HCT116 (cell line): ENCODE measurements at regions not wholly inside any gene's neighbourhood (a gene's known extent, or its start where the extent isn't known, plus 50 kb on each side); places are given as distances from the start of the nearest gene placed in this dataset.

Experiments used
- ATAC-seq: fragments of 200-7000 bp; cut with Tn5 transposase; 2 replicates; pipeline ENCODE4 v1.9.1; 2020; ENCODE audit warnings: mild to moderate bottlenecking, moderate library complexity
- BruUV-seq: library from RNA; stranded (reverse); fragments of 400-500 nt; replicated peaks from 2 replicates; lab custom pipeline; 2021; lab: Mats Ljungman, UMichigan
- CTCF ChIA-PET: fragments of 300-600 bp; sonication (Branson Sonifier 250); formaldehyde crosslinking; loops from one replicate; lab custom pipeline; 2021; ENCODE audit warnings: antibody characterized with exemption; lab: Charles Lee
- POLR2A ChIA-PET: fragments of 300-600, 350-600 bp; sonication (Branson Sonifier 250); formaldehyde crosslinking; loops from one replicate; lab custom pipeline; 2021; ENCODE audit warnings: antibody characterized with exemption; lab: Charles Lee
- RAD21 ChIA-PET, 2 experiments: fragments of 300-600 bp; sonication (Branson Sonifier 250); formaldehyde crosslinking; loops; one replicate each; lab custom pipeline; 2023; ENCODE audit warnings: low total read pairs in 2 of 2; ENCODE audit not compliant: uncharacterized antibody in 2 of 2, unreplicated experiment in 2 of 2, low non-redundant PET in 1 of 2; lab: Charles Lee
- DNase-seq: peaks from one replicate; pipeline ENCODE4 v3.0.0-alpha.2; 2010; ENCODE audit warnings: low read depth, low spot score
- H2AFZ ChIP-seq: fragments of 200-600 bp; shearing (Covaris generic), sonication (generic); 2 replicates; pipeline ENCODE4 v1.6.1; 2017; ENCODE audit warnings: low read depth, mixed run types, mixed read lengths, antibody characterized with exemption, low read length; ENCODE audit not compliant: poor library complexity, severe bottlenecking
- H3K27ac ChIP-seq: 2 replicates; pipeline ENCODE4 v1.5.1; 2012; ENCODE audit warnings: low read depth, low read length
- H3K27me3 ChIP-seq: fragments of 200-600 bp; sonication (generic); 2 replicates; pipeline ENCODE4 v1.6.1; 2016; ENCODE audit warnings: mixed run types, low read length, mixed read lengths; ENCODE audit not compliant: insufficient read depth
- H3K36me3 ChIP-seq, 2 experiments: fragments of 200-500 bp in 1 of 2; fragments of 200-600 bp in 1 of 2; sonication (Bioruptor generic) in 1 of 2; sonication (generic) in 1 of 2; 2 replicates each; pipeline versions ENCODE4 v1.5.1 to v1.6.1; 2014 to 2016; ENCODE audit warnings: low read length in 2 of 2, inconsistent platforms in 1 of 2, mixed read lengths in 1 of 2, mixed run types in 1 of 2; ENCODE audit not compliant: insufficient read depth in 2 of 2, control insufficient read depth in 1 of 2
- H3K4me1 ChIP-seq, 2 experiments: fragments of 200-600 bp in 1 of 2; sonication (generic) in 1 of 2; 2 replicates each; pipeline versions ENCODE4 v1.5.1 to v1.6.1; 2012 to 2017; ENCODE audit warnings: low read length in 2 of 2, inconsistent platforms in 1 of 2, mild to moderate bottlenecking in 1 of 2, mixed read lengths in 1 of 2, mixed run types in 1 of 2, moderate library complexity in 1 of 2; ENCODE audit not compliant: insufficient read depth in 2 of 2, control insufficient read depth in 1 of 2
- H3K4me2 ChIP-seq: fragments of 200-600 bp; sonication (generic); 2 replicates; pipeline ENCODE4 v1.6.1; 2017; ENCODE audit warnings: mixed run types, low read length, mixed read lengths
- H3K4me3 ChIP-seq, 2 experiments: fragments of 200-600 bp in 1 of 2; sonication (generic) in 1 of 2; replicated peaks in 1 of 2; 2 replicates each; pipeline ENCODE4 v1.5.1; 2011 to 2016; ENCODE audit warnings: low read length in 2 of 2, control low read depth in 1 of 2, low read depth in 1 of 2, mild to moderate bottlenecking in 1 of 2, mixed read lengths in 1 of 2, mixed run types in 1 of 2
- H3K79me2 ChIP-seq: fragments of 200-600 bp; sonication (generic); 2 replicates; pipeline ENCODE4 v1.6.1; 2017; ENCODE audit warnings: mild to moderate bottlenecking, mixed run types, low read length, moderate library complexity, mixed read lengths; ENCODE audit not compliant: insufficient read depth
- H3K9ac ChIP-seq: fragments of 200-600 bp; sonication (generic); 2 replicates; pipeline ENCODE4 v1.6.1; 2016; ENCODE audit warnings: low read length, mixed read lengths
- H3K9me2 ChIP-seq: fragments of 200-600 bp; sonication (generic), shearing (Covaris generic); 2 replicates; pipeline ENCODE4 v1.6.1; 2017; ENCODE audit warnings: mixed run types, mild to moderate bottlenecking, moderate library complexity; ENCODE audit not compliant: insufficient read depth
- H3K9me3 ChIP-seq, 2 experiments: fragments of 200-500 bp in 1 of 2; fragments of 200-600 bp in 1 of 2; sonication (Bioruptor generic) in 1 of 2; sonication (generic) in 1 of 2; 2 replicates each; pipeline ENCODE4 v1.6.1; 2014 to 2017; ENCODE audit warnings: low read length in 2 of 2, mixed read lengths in 2 of 2, inconsistent platforms in 1 of 2, low read depth in 1 of 2, mild to moderate bottlenecking in 1 of 2, mixed run types in 1 of 2, moderate library complexity in 1 of 2; ENCODE audit not compliant: control insufficient read depth in 1 of 2, insufficient read depth in 1 of 2
- H4K20me1 ChIP-seq: fragments of 200-600 bp; sonication (generic), shearing (Covaris generic); 2 replicates; pipeline ENCODE4 v1.6.1; 2017; ENCODE audit warnings: mixed run types, mild to moderate bottlenecking, moderate library complexity; ENCODE audit not compliant: insufficient read depth
- CBX3 ChIP-seq: IDR thresholded peaks from 2 replicates; pipeline ENCODE4 v1.6.1; 2012; ENCODE audit warnings: low read depth
- CEBPB ChIP-seq: IDR thresholded peaks from 2 replicates; pipeline ENCODE4 v1.6.1; 2012; ENCODE audit warnings: low read depth
- CTCF ChIP-seq, 3 experiments: fragments of 200-600 bp in 1 of 3; sonication (generic) in 1 of 3; IDR thresholded peaks in 2 of 3; conservative IDR thresholded peaks in 1 of 3; 2 replicates each; pipeline ENCODE4 v1.5.1; 2012 to 2017; ENCODE audit warnings: low read depth in 2 of 3, low read length in 2 of 3, antibody characterized with exemption in 1 of 3, borderline replicate concordance in 1 of 3, control low read depth in 1 of 3, mild to moderate bottlenecking in 1 of 3, mixed read lengths in 1 of 3, mixed run types in 1 of 3, moderate library complexity in 1 of 3; ENCODE audit not compliant: insufficient read depth in 1 of 3
- EGR1 ChIP-seq: IDR thresholded peaks from 2 replicates; pipeline ENCODE4 v1.6.1; 2012; ENCODE audit warnings: low read depth
- ELF1 ChIP-seq: IDR thresholded peaks from 2 replicates; pipeline ENCODE4 v1.6.1; 2012; ENCODE audit warnings: low read depth, borderline replicate concordance
- EZH2 ChIP-seq: fragments of 200-600 bp; sonication (generic); IDR thresholded peaks from 2 replicates; pipeline ENCODE4 v1.6.1; 2017; ENCODE audit warnings: antibody characterized with exemption, mixed run types
- EZH2phosphoT487 ChIP-seq: fragments of 200-600 bp; IDR thresholded peaks from 2 replicates; pipeline ENCODE4 v1.6.1; 2018; ENCODE audit warnings: antibody characterized with exemption, borderline replicate concordance
- FOSL1 ChIP-seq: IDR thresholded peaks from 2 replicates; pipeline ENCODE4 v1.6.1; 2012; ENCODE audit warnings: low read depth
- JUND ChIP-seq: IDR thresholded peaks from 2 replicates; pipeline ENCODE4 v1.6.1; 2012
- POLR2AphosphoS5 ChIP-seq: IDR thresholded peaks from 2 replicates; pipeline ENCODE4 v1.6.1; 2011; ENCODE audit warnings: mild to moderate bottlenecking, low read depth, low read length, moderate library complexity
- RAD21 ChIP-seq: IDR thresholded peaks from 2 replicates; pipeline ENCODE4 v1.6.1; 2012; ENCODE audit warnings: low read depth, mild to moderate bottlenecking
- REST ChIP-seq: IDR thresholded peaks from 2 replicates; pipeline ENCODE4 v1.6.1; 2012; ENCODE audit warnings: low read depth
- SIN3A ChIP-seq: IDR thresholded peaks from 2 replicates; pipeline ENCODE4 v1.6.1; 2012; ENCODE audit warnings: low read depth
- SRF ChIP-seq: IDR thresholded peaks from 2 replicates; pipeline ENCODE4 v1.6.1; 2012; ENCODE audit warnings: low read depth
- TCF7L2 ChIP-seq: IDR thresholded peaks from 2 replicates; pipeline ENCODE4 v1.7.0; 2011; ENCODE audit warnings: borderline replicate concordance, inconsistent platforms; ENCODE audit not compliant: insufficient read depth, insufficient read length; ENCODE audit errors: extremely low read depth
- YY1 ChIP-seq: IDR thresholded peaks from 2 replicates; pipeline ENCODE4 v1.6.1; 2011; ENCODE audit warnings: low read length, low read depth, moderate library complexity, mild to moderate bottlenecking; ENCODE audit not compliant: insufficient replicate concordance; ENCODE audit errors: extremely low read depth
- ZBTB33 ChIP-seq: IDR thresholded peaks from 2 replicates; pipeline ENCODE4 v1.6.1; 2011; ENCODE audit warnings: mild to moderate bottlenecking, low read length, moderate library complexity; ENCODE audit not compliant: insufficient replicate concordance; ENCODE audit errors: extremely low read depth
- ZNF274 ChIP-seq: fragments of 200-500 bp; sonication (Bioruptor generic); IDR thresholded peaks from 2 replicates; pipeline ENCODE4 v1.6.1; 2014; ENCODE audit warnings: mild to moderate bottlenecking, low read depth, low read length, inconsistent platforms
- intact Hi-C: fragments of 100-400 bp; cut with micrococcal nuclease; formaldehyde crosslinking; loops from 2 replicates; pipeline ENCODE4 v1.10.0; 2022
- TF ChIP-seq, protein P1 (sequence below): IDR thresholded peaks from 2 replicates; pipeline ENCODE4 v1.6.1; 2012
- TF ChIP-seq, protein P2 (sequence below): IDR thresholded peaks from 2 replicates; pipeline ENCODE4 v1.6.1; 2012

- Histone ChIP-seq H3K4me3 (no peak overlapping the region), H3K9me3 (no peaks in the 10 kb centered on the region), H3K9ac (no peak overlapping the region), H3K4me2 (no peak overlapping the region), H3K4me1 (no peaks in the 10 kb centered on the region), H3K9me2 (no peaks in the 10 kb centered on the region), H3K36me3 (no peaks in the 10 kb centered on the region), H2AFZ (no peak overlapping the region), H4K20me1 (no peaks in the 10 kb centered on the region), H3K27ac (no peak overlapping the region), H3K79me2 (no peaks in the 10 kb centered on the region), H3K27me3 (no peaks in the 10 kb centered on the region)
- no TSS peak for BruUV-seq
- no peak for DNase-seq
- ATAC-seq = no peak
- intact Hi-C loops = no loop called here
- POLR2A ChIA-PET = no interaction called here
- RAD21 ChIA-PET = no interaction called here
- no peak for TF ChIP-seq EZH2phosphoT487
- TF ChIP-seq ELF1 = no peak
- TF ChIP-seq ZBTB33 = no peak
- TF ChIP-seq FOSL1 = no peak
- no peak for TF ChIP-seq EGR1
- TF ChIP-seq, protein P1, sequence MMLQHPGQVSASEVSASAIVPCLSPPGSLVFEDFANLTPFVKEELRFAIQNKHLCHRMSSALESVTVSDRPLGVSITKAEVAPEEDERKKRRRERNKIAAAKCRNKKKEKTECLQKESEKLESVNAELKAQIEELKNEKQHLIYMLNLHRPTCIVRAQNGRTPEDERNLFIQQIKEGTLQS = no peak
- TF ChIP-seq, protein P2, sequence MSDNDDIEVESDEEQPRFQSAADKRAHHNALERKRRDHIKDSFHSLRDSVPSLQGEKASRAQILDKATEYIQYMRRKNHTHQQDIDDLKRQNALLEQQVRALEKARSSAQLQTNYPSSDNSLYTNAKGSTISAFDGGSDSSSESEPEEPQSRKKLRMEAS = no peak
- TF ChIP-seq EZH2 = no peak
- no peak for TF ChIP-seq CEBPB
- TF ChIP-seq SIN3A = no peak
- no peak for TF ChIP-seq JUND
- TF ChIP-seq ZNF274 = no peak
- no peak for TF ChIP-seq SRF
- no peak for TF ChIP-seq YY1
- no peak for TF ChIP-seq CTCF (IDR thresholded peaks at IDR 0.05 in 2 of 3, conservative IDR thresholded peaks at IDR 0.05 in 1 of 3; ENCODE audit: borderline replicate concordance in 1 of 3, insufficient read depth in 1 of 3, low read depth in 2 of 3, low read length in 2 of 3)
- TF ChIP-seq RAD21 = no peak
- TF ChIP-seq REST = no peak
- no peak for TF ChIP-seq POLR2AphosphoS5
- no peak for TF ChIP-seq CBX3
- no peak for TF ChIP-seq TCF7L2
- CTCF ChIA-PET = no interaction called here
Measured at GRCh38 chr2:186342029-186342428, 144.0 kb upstream of the ZC3H15 start.
